ENCODE measurements at regions not wholly inside any gene's neighbourhood (a gene's known extent, or its start where the extent isn't known, plus 50 kb on each side); places are given as distances from the start of the nearest gene placed in this dataset.

DNA sequence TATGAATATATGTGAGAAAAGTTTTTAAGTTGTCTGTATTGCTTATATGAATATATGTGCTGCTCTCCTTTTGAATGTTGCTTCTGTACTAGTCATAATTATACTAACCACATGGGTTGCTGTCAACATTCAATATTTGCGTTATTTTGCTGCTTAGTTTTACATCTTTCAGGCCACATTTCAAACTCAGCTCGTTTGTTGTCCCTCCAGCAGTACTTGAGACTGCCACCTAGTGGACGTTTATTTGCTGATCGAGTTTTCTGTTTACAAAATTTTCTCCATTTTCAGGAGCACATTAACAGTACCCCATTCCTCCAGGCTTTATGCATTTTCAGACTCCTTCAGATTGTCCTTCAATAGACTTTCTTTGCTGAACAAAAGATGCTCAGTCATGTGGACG lies 75.8 kb downstream of the NUDT11 start:
- TF ChIP-seq POLR2AphosphoS5 (IDR thresholded peaks at IDR 0.05; ENCODE audit: insufficient read depth, low read depth, low read length) (no peak), POLR2A (IDR thresholded peaks at IDR 0.05; ENCODE audit: low read depth, low read length) (no peak), FOS (IDR thresholded peaks at IDR 0.05; ENCODE audit: borderline replicate concordance, insufficient read depth, low read length) (no peak), EZH2 (IDR thresholded peaks at IDR 0.05; ENCODE audit: borderline replicate concordance, low read depth, low read length, severe bottlenecking) (no peak), MAX (IDR thresholded peaks at IDR 0.05; ENCODE audit: insufficient read depth, insufficient read length) (no peak)
- TF ChIP-seq, protein P1, sequence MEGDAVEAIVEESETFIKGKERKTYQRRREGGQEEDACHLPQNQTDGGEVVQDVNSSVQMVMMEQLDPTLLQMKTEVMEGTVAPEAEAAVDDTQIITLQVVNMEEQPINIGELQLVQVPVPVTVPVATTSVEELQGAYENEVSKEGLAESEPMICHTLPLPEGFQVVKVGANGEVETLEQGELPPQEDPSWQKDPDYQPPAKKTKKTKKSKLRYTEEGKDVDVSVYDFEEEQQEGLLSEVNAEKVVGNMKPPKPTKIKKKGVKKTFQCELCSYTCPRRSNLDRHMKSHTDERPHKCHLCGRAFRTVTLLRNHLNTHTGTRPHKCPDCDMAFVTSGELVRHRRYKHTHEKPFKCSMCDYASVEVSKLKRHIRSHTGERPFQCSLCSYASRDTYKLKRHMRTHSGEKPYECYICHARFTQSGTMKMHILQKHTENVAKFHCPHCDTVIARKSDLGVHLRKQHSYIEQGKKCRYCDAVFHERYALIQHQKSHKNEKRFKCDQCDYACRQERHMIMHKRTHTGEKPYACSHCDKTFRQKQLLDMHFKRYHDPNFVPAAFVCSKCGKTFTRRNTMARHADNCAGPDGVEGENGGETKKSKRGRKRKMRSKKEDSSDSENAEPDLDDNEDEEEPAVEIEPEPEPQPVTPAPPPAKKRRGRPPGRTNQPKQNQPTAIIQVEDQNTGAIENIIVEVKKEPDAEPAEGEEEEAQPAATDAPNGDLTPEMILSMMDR (IDR thresholded peaks at IDR 0.05; ENCODE audit: extremely low read depth in 1 of 2, insufficient read depth in 1 of 2, low read depth in 1 of 2, low read length in 2 of 2): peak; percentile 25 to 51
